Lung microvascular endothelial cell (primary cell): ENCODE measurements at regions not wholly inside any gene's neighbourhood (a gene's known extent, or its start where the extent isn't known, plus 50 kb on each side); places are given as distances from the start of the nearest gene placed in this dataset.
"Not testable (repeated sequence)": the region's sequence is repeated elsewhere in the genome, so short reads cannot be mapped to it uniquely, and the experiment has no call there.

Experiments
- DNase-seq, 2 donors: peaks; one replicate each; pipeline versions ENCODE4 v3.0.0 to v3.0.0-alpha.2; 2010; ENCODE audit warnings: low read depth in 2 of 2

GRCh38 chrX:34406580-34406979 is 250.5 kb downstream of the TMEM47 start:
- no peak for DNase-seq

DNA sequence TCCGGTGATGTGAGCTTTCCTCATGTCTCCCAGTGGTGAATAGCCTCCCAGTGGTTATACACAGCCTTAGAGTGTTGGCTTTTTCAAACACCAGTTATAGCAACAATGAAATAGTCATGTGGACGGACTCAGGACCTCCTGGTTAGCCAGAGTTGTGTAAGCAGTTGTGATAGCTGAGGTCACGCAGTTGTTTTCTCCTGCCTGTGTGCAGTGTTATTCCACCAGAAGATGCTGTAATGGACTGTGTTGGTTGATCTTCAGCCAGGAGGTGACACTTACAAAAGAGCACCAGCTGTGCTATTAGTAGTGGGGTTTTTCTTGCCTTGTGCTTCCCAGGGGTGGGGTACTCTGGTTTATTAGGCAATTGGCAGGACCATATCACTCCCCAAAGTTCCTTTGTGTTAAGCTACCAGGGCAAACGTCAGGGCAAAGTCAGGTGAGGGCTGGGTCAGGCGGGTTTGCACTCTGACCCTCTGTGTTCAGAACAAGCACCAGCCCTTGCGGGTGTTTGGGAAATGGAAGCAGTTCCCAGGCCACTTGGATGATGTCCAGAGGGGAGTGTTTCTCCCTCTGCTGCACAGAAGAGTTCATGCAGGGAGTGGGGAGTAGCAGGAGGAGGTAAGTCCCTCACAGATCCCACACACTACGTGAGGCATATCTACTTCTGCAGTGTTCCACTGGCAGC is 252.6 kb downstream of the TMEM47 start:
- no peak for DNase-seq

GRCh38 chrX:34401411-34401810 is 255.7 kb downstream of the TMEM47 start:
- DNase-seq, result no peak

- DNase-seq, result peak in 1 of 2 donors; percentile 41
Observed at GRCh38 chrX:34382416-34382815, 250.3 kb upstream of the FAM47A start.

DNA sequence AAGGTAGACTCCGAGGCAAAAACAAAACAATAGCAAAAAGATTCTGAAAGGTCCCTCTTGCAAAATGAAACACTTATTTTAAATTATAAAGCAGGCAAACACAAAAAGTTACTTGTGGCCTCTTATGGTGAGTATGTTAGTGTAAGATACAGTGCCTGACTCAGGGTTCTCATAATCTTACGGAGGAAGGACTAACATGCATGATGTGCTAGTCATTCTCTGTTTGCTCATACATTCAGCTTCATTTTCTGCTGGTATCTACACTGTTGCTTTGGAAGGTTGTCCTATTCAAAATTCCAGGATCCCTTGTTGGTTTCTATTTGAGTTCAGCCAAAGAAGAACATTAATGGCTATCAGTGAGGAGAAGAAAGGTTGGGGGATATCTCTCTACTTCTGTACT is 249.1 kb upstream of the FAM47A start:
- no peak for DNase-seq

DNA sequence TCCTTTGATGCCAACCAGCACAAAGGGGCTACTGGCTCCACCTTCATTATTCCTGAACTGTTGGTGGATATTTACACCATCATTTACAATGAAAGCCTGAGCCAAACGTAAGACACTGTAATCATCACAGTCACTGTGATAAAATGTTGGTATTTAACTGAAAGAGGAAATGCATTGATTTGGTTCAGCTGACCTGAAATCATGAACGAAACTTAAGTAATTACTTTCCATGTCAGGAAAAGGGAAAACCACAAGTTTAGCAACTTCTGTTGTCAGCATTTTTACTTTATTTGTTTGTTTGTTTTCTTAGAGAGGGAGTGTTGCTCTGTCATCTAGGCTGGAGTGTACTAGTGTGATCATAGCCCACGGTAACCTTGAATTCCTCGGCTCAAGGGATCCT is 247.8 kb upstream of the FAM47A start:
- no peak for DNase-seq

- DNase-seq, result no peak
Observed at GRCh38 chrX:34377645-34378044, 245.5 kb upstream of the FAM47A start.

DNA sequence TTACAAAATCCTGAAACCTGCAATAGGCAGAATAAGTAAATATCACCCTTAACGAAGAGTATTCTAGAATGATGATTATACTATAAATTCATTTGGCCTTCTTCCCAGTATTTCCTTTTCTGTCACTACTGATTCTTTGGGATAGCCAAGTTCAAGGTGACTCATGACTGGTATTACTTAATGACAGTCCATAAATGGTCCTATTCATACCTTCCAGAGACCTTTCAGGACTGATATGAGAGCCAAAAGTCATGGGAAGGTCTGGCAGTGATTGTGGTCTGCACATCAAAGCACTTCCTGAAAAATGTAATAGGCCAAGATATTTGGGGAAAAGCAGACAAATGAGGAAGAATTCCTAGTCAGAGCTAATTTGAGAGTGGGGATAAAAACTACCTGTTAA is 239.6 kb upstream of the FAM47A start:
- peak; percentile 24 to 37 for DNase-seq

- DNase-seq, result peak; percentile 43 to 53
Observed at GRCh38 chrX:34365471-34365870, 233.4 kb upstream of the FAM47A start.

DNA sequence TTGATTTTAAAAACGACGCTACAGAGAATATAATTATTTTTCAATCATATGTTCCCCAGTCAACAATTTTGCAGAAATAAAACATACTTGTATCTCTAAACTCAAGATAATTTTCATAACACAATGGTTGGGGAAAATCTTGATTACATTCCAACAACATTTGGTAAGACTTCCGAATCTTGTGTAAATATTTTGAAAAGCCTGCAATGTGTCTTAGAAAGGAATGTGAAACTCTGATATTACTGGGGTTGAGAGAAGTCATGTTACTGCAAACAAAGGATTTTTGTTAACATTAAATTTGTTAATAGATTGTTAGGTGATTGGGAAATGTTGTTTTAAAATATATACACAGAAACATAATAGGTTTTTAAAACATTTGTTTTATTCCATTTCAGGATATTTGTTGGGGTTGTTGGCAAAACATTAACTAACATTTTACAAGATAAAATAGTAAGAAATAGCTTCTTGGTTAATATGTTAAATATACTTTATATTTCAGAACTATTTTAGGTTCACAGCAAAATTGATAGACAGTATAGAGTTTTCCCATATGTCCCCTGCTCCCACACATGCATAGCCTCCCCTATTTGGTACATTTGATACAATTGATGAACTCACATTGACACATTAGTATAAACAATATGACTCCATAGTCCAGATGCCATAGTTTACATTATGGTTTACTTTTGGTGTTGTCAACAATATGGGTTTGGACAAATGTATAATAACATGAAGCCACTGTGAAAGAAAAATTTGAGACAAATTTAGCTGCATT is 218.6 kb upstream of the FAM47A start:
- peak in 1 of 2 donors; percentile 18 for DNase-seq

GRCh38 chrX:34343001-34343400 is 210.9 kb upstream of the FAM47A start:
- DNase-seq, result no peak

DNA sequence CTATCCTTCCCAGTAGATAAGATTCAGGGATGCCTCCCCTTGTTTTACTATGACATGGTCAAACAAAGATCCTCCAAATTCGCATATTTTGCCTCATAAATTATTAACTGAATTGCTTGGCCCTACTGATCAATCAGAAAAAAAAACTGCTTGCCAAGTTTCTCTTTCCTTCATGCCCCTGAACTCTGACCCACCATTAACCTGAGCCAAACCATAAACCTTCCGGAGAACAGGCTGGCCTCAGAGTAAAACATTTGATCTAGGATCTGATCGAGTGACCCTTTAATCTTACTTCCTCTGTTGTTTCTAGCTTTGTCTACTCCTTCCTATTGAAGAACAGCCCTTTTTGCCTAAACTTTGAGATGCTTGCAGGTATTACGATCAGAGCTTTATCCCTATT is 209.7 kb upstream of the FAM47A start:
- no peak for DNase-seq

- no peak for DNase-seq
Observed at GRCh38 chrX:34341258-34341657, 209.1 kb upstream of the FAM47A start.

- DNase-seq, result no peak
Observed at GRCh38 chrX:34338046-34338445, 205.9 kb upstream of the FAM47A start.

DNA sequence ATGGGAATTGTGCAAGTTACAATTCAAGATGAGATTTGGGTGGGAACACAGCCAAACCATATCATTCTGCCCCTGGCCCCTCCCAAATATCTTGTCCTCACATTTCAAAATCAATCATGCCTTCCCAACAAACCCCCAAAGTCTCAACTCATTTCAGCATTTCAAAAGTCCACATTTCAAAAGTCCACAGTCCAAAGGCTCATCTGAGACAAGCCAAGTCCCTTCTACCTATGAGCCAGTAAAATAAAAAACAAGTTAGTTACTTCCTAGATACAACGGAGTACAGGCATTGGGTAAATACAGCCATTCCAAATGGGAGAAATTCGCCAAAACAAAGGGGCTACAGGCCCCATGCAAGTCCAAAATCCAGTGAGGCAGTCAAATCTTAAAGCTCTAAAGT is 203.3 kb upstream of the FAM47A start:
- not testable (repeated sequence) for DNase-seq

GRCh38 chrX:34332334-34332733 is 200.2 kb upstream of the FAM47A start:
- DNase-seq, result peak in 1 of 2 donors; percentile 0

- DNase-seq, result no peak
Observed at GRCh38 chrX:34325460-34325859, 193.3 kb upstream of the FAM47A start.

DNA sequence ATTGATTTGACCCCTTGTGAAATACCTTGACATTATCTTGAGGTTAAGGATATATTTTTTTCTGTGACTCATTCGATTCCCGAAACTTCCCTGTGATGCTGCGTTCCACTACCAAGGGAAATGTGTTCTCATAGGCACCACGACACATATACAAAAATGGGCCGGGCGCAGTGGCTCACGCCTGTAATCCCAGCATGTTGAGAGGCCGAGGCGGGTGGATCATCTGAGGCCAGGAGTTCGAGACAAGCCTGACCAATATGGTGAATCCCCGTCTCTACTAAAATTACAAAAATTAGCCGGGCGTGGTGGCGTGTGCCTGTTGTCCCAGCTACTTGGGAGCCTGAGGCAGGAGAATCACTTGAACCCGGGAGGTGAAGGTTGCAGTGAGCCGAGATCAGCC is 188.3 kb upstream of the FAM47A start:
- not testable (repeated sequence) for DNase-seq

- DNase-seq, result peak; percentile 53 to 71
Observed at GRCh38 chrX:34300871-34301270, 168.8 kb upstream of the FAM47A start.

GRCh38 chrX:34299451-34299967 is 167.4 kb upstream of the FAM47A start:
- DNase-seq, result no peak

DNA sequence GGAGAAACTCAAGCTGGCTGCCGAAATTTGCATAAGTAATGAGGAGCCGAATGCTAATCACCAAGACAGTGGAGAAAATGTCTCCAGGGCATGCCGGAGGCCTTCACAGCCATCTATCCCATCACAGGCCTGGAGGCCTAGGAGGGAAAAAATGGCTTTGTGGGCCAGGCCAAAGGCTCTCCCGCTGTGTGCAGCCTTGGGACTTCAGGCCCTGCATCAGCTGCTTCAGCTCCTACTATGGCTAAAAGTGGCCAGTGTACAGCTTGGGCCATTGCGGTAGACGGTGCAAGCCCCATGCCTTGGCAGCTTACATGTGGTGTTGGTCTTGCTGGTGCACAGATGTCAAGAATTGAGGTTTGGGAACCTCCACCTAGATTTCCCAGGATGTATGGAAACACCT is 162.6 kb upstream of the FAM47A start:
- no peak for DNase-seq

DNA sequence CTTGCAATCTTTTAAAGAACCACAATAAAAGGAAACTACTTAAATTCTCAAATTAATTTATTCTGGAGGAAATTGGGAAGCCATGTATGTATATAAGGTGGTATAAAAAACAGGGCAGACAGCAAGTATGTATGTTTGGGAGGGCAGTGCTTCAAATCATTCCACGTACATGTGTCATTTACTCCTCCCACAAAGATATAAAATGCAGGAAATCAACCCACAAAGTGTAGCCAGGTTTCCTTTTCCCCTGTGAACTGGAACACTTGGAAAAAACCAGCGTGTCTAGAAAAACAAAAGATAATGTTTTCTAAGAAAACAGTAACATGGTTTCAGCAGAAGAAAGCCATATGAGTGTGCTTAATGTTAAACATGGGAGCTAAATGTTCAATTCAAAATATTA is 156.7 kb upstream of the FAM47A start:
- DNase-seq, result peak in 1 of 2 donors; percentile 0
